HG03565 (cell line): ENCODE measurements at regions not wholly inside any gene's neighbourhood (a gene's known extent, or its start where the extent isn't known, plus 50 kb on each side); places are given as distances from the start of the nearest gene placed in this dataset.
"Not testable (repeated sequence)": the region's sequence is repeated elsewhere in the genome, so short reads cannot be mapped to it uniquely, and the experiment has no call there.

Experiments used
- ATAC-seq: cut with Tn5 transposase; IDR thresholded peaks from one replicate; pipeline ENCODE4 v1.9.1; 2021; ENCODE audit warnings: mild to moderate bottlenecking, moderate library complexity; ENCODE audit not compliant: unreplicated experiment

GRCh38 chr19:30097746-30098280, 155.8 kb downstream of the URI1 start:
- no peak for ATAC-seq

- no peak for ATAC-seq
Measured at GRCh38 chr19:30102239-30102638, 160.2 kb downstream of the URI1 start.

DNA sequence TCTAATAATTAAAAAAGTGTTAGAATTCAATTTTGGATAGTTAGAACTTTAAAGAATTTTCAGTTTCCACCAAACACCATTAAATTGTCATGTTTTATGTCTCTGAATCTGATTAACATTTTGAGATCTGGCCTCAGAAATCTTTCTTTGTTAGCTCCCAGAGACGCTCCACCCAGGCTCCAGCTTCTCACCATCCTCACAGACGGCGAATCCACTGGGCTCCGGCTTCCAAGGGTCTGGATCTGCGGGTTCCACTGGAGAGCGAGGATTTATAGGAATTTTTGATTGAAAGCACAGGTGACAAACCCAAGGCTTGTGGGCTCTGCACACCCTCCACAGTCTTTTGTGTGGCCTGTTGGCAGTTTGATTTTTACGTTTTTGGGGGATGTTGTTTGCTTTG, 160.6 kb downstream of the URI1 start:
- no peak for ATAC-seq

DNA sequence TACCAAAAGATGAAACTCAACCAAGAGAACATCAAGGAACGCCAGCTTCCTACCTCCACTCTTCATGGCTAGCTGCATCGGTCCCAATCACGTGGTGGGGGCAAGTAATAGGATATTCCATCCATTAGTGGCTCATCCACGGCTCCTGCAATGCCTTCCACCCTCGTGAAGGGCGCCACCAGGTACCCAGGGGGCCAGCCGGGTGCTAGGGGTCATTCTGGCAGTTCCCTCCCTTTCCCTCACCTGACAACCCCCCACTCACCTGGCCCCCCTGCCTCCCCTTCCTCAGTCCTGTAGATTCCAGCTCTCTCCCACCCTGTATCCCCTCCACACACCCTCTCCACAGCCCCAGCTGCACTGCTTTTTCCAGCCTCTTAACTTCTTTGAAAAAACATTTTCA, 161.9 kb downstream of the URI1 start:
- ATAC-seq: no peak

GRCh38 chr19:30105316-30105715, 163.3 kb downstream of the URI1 start:
- no peak for ATAC-seq

DNA sequence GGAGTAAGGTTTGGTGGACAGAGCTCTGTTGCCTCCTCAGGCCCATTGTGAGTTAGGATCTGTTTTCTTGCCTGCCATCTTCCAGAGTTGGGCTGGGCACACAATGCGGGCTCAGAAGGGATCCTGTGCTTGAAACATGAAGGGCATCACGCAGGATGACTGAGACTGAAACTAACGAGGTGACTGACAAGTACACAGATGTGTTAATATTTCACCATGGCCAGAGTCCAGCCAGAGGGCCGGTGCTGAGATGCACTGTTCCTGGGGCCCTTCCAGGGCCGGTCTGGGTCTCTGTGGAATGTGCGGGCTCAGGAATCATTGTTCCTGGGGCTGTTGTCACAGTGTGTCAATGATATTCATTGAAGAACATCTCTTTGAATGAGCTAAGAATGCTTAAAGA, 163.7 kb downstream of the URI1 start:
- peak; percentile 65 for ATAC-seq

DNA sequence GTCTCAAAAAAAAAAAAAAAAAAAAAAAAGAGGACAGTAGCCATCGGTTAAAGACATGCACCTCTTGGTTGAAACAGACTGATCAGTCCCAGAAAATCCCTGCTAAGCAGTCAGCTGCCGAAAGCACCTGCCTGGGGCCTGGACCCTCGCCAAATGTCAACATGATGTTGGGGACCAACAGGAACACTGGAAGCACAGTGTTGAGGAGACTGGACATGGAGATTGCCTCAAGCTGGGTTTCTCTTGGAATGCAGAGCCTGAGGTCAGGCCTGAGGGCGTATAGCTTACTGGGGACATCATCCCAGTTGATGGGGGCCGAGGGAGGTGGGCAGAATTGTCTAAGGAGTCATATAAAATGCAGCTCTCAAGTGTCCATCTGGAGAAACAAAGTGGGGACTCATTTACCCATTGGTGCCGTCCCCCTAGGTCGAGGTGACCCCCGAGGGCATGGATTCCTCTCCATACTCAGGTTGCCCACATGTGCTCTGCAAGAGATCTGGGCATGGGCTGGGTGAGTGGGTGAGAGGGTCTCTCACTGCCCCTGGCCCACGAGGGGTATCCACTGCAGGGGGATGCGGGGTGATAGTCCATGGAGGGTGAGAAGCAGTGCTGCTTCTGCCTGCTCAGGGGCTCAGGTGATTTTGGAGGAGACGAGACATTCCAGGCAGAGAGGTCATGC, 164.5 kb downstream of the URI1 start:
- no peak for ATAC-seq

GRCh38 chr19:30107251-30107650, 165.2 kb downstream of the URI1 start:
- no peak for ATAC-seq

GRCh38 chr19:30109565-30109964, 167.5 kb downstream of the URI1 start:
- no peak for ATAC-seq

- ATAC-seq: no peak
Measured at GRCh38 chr19:30111021-30111855, 169.2 kb downstream of the URI1 start.

- no peak for ATAC-seq
Measured at GRCh38 chr19:30112171-30112570, 170.1 kb downstream of the URI1 start.

- ATAC-seq: no peak
Measured at GRCh38 chr19:30112666-30113065, 170.6 kb downstream of the URI1 start.

GRCh38 chr19:30113186-30113585, 171.1 kb downstream of the URI1 start:
- ATAC-seq: no peak

GRCh38 chr19:30114095-30114494, 172.1 kb downstream of the URI1 start:
- not testable (repeated sequence) for ATAC-seq

DNA sequence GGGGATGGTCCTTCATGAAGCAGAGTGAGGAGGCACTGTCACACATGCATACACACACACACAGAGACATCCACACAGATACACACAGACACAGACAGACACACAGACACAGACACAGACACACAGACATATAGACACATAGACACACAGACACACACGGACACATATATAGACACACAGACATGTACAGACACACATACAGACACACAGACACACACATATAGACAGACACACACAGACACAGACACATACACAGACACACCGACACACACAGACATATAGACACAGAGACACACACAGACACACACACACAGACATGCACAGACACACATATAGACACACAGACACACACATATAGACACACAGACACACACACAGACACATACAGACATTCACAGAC, 173.9 kb downstream of the URI1 start:
- no peak for ATAC-seq

- no peak for ATAC-seq
Measured at GRCh38 chr19:30116530-30116929, 174.5 kb downstream of the URI1 start.

DNA sequence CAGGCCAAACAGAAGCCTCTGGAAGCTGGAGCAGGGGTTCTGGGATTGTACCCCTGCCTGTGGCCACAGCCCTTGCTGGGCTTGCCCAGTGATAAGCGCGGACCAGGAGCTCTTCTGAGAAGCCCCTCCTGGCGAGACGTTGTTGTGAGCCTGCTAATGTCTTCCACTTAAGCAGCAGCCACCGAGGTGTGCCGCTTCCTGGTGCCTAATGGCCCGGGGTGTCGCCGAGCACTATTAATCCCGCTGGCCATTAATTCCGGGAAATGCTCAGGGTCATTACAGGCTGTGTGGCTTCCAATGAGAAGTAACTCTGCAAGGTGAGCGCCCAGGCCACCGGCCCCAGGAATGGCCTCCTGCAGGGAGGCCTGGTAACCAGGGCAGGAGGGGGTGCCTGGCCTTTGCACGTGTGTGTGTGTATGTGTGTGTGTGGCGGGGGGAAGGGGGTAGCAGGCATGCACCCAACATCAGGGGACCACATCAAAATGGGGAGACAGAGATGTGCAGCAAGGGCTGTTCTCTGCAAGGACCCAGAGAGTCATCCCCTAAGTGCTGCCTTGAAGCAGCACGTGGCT, 175.0 kb downstream of the URI1 start:
- no peak for ATAC-seq

DNA sequence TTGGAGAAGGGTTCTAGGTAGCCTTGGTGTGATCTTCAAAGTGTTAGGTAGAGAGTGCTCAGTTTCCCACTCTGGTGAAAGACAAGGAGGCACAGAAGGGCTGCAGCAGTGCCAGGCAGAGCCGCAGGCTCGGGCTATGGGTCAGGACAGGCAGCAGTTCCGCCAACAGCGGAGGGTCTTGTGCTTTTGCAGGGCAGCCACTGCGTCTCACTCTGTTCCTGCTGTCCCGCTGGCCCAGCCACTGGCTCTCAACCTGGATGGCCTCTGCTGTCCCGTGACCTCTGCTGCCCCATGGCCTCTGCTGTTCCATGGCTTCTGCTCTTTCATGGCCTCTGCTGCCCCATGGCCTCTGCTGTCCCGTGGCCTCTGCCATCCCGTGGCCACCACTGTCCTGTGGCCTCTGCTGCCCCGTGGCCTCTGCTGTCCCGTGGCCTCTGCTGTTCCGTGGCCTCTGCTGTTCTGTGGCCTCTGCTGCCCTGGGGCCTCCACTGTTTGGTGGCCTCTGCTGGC, 175.7 kb downstream of the URI1 start:
- ATAC-seq: no peak

GRCh38 chr19:30118221-30118620, 176.2 kb downstream of the URI1 start:
- no peak for ATAC-seq

DNA sequence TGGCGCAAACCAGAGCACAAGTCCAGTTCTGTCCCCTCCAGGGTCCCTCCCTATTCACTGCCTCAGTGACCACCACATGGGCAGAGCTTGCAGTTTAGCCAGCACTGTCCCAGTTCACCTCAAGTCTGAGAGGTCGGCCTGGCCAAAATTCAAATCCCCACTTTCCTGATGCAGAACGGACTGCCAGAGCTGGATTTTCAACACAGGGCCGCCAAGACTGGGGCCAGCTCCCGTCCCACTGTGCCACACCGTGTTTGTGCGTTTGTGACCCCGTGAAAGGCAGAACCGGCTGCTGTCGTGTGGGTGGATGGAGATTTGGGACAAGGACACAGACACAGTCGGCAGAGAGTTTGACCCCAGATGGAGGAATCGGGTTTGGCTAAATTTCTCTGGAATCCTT, 176.7 kb downstream of the URI1 start:
- ATAC-seq: no peak

- no peak for ATAC-seq
Measured at GRCh38 chr19:30119180-30119908, 177.3 kb downstream of the URI1 start.
